Ascending aorta (tissue), 2 donors: ENCODE measurements at regions not wholly inside any gene's neighbourhood (a gene's known extent, or its start where the extent isn't known, plus 50 kb on each side); places are given as distances from the start of the nearest gene placed in this dataset.
A peak's percentile ranks its signal among the peaks of the same experiment; 100 is the strongest.
"Not testable (repeated sequence)": the region's sequence is repeated elsewhere in the genome, so short reads cannot be mapped to it uniquely, and the experiment has no call there.

Experiments
- DNase-seq, 2 donors: peaks; one replicate each; pipeline ENCODE4 v3.0.0-alpha.2; 2019; ENCODE audit warnings: low spot score in 2 of 2
- H3K27ac ChIP-seq, 2 donors: fragments of 200-600 bp; sonication (generic); one replicate each; pipeline ENCODE4 v1.5.1; 2016 to 2017; ENCODE audit warnings: mild to moderate bottlenecking in 1 of 2
- H3K27me3 ChIP-seq: fragments of 200-600 bp; sonication (generic); one replicate; pipeline ENCODE4 v1.5.1; 2017
- H3K36me3 ChIP-seq, 2 donors: fragments of 200-600 bp; sonication (generic); one replicate each; pipeline ENCODE4 v1.5.1; 2016
- H3K4me1 ChIP-seq, 2 donors: fragments of 200-600 bp; sonication (generic); one replicate each; pipeline ENCODE4 v1.5.1; 2016 to 2017; ENCODE audit warnings: mild to moderate bottlenecking in 1 of 2
- H3K4me3 ChIP-seq, 2 donors: fragments of 200-600 bp; sonication (generic); one replicate each; pipeline ENCODE4 v1.5.1; 2016 to 2017; ENCODE audit warnings: mild to moderate bottlenecking in 1 of 2
- H3K9me3 ChIP-seq, 2 donors: fragments of 200-600 bp; sonication (generic); one replicate each; pipeline ENCODE4 v1.5.1; 2016
- intact Hi-C: fragments of 100-400 bp; cut with DNase I; formaldehyde crosslinking; loops from one replicate; pipeline ENCODE4 v1.15.1; 2023
- TF ChIP-seq, protein P1 (sequence below), 3 experiments: fragments of 200-600 bp in 2 of 3; fragments of 450-650 bp in 1 of 3; sonication (generic) in 2 of 3; IDR thresholded peaks; one replicate each; pipeline ENCODE4 v1.5.1; 2016 to 2019; ENCODE audit warnings: antibody characterized with exemption in 3 of 3, mild to moderate bottlenecking in 1 of 3, moderate library complexity in 1 of 3

DNA sequence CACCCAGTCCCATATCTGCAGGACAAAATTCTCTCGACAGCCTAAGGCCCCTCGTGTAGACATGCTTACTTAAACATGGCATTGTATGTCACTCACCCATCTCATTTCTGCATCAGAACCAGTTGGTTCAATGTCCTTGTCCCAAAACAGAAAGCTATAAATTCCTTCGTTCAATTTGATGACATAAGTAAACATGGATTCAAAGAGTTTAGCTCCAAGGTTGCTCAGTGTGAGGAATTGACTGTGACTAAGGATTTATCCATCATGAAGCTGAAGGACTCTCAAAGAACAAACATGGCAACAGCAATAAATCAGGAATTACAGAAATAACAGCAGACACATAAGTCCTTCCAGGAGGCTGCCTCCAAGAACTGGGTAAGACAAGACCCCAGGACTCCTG is 237.2 kb downstream of the TOMM20 start:
- intact Hi-C loops = no loop called here
- DNase-seq = no peak
- H3K4me1 ChIP-seq = peaks cover 0 to 8% of the 10 kb centered on the region in 2 donors
- no peaks in the 10 kb centered on the region for H3K9me3 ChIP-seq
- no peaks in the 10 kb centered on the region for H3K36me3 ChIP-seq
- H3K27ac ChIP-seq = no peak overlapping the region
- no peaks in the 10 kb centered on the region for H3K27me3 ChIP-seq
- H3K4me3 ChIP-seq = no peak overlapping the region
- TF ChIP-seq, protein P1, sequence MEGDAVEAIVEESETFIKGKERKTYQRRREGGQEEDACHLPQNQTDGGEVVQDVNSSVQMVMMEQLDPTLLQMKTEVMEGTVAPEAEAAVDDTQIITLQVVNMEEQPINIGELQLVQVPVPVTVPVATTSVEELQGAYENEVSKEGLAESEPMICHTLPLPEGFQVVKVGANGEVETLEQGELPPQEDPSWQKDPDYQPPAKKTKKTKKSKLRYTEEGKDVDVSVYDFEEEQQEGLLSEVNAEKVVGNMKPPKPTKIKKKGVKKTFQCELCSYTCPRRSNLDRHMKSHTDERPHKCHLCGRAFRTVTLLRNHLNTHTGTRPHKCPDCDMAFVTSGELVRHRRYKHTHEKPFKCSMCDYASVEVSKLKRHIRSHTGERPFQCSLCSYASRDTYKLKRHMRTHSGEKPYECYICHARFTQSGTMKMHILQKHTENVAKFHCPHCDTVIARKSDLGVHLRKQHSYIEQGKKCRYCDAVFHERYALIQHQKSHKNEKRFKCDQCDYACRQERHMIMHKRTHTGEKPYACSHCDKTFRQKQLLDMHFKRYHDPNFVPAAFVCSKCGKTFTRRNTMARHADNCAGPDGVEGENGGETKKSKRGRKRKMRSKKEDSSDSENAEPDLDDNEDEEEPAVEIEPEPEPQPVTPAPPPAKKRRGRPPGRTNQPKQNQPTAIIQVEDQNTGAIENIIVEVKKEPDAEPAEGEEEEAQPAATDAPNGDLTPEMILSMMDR (IDR thresholded peaks at IDR 0.05) = no peak

DNA sequence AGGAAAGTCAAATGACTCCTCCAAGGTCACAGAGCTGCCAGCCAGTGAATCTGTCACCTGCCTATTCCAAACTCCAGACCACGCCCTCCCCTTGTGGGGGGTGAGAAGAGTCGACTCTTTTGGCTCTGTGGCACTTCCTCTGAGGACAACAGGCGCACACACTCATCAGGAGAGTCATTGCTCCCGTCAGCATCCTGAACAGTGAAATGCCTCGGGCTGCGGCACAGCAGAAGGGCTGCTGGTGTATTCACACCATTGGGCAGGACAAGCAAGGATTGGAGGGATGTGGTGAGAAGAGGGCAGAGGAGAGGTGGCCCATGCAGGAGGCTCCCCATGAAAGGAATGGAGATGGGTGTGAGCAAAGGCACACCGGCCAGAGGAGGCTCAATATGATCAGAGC is 239.0 kb downstream of the TOMM20 start:
- TF ChIP-seq, protein P1 (IDR thresholded peaks at IDR 0.05) = no peak
- H3K27ac ChIP-seq = no peak overlapping the region
- DNase-seq = no peak
- H3K4me3 ChIP-seq = no peak overlapping the region
- H3K4me1 ChIP-seq = peaks cover 4 to 18% of the 10 kb centered on the region in 2 donors
- H3K9me3 ChIP-seq = no peaks in the 10 kb centered on the region
- intact Hi-C loops = no loop called here
- H3K27me3 ChIP-seq = no peaks in the 10 kb centered on the region
- H3K36me3 ChIP-seq = no peaks in the 10 kb centered on the region

DNA sequence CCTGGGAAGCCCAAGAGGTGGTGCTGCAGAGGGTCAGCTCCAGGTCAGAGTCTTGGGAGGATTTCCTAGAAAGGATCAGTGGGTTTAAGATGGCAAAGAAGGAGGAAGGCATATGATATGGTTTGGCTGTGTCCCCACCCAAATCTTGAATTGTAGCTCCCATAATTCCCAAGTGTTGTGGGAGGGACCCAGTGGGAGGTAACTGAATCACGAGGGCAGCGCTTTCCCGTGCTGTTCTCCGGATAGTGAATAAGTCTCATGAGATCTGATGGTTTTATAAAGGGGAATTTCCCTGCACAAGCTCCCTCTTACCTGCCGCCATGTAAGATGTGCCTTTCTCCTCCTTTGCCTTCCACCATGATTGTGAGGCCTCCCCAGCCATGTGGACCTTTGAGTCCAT is 240.4 kb downstream of the TOMM20 start:
- H3K27ac ChIP-seq, DNase-seq, H3K9me3 ChIP-seq, H3K4me3 ChIP-seq, H3K27me3 ChIP-seq, intact Hi-C loops, H3K36me3 ChIP-seq: not testable (repeated sequence)
- peaks cover 4 to 18% of the 10 kb centered on the region in 2 donors for H3K4me1 ChIP-seq

DNA sequence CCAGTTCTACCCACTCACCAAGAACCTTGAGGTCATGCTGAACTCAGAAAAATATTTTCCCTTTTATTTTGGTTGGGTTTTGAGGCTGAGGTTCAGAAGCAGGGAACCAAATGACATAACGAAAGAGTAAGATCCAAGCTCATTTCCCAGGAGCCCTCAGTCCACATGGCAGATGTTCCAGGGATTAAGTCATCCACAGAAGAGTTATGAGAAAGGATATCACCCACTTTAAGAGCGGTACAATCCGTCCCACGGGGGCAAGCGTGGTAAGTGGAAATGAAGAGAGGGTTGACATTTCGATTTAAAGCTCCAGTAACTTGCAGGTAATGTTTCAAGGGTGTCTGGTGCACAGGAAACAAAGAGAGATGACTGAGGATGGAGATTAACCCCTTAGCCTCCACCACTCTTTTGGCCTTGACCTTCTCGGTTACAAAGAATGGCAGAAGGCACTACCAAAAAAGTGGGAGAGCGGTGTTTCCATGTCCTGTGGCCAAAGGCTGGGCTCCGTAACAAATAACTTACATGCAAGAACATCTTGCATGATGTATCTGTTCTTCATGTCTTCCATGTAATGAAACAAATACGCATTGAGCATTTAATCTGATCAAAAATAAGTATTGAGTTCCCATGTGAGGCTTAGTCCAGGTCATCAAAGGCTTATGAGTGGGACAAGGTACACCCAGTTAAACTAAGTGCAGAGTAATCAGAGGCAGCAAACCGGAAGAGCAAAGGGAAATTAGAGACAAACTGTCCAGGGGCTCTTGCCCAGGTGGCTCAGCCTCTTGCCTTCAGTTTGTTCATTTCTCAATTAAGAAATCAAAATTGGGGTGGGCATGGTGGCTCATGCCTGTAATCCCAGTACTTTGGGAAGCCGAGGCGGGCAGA is 241.4 kb downstream of the TOMM20 start:
- no peak for DNase-seq
- TF ChIP-seq, protein P1 (IDR thresholded peaks at IDR 0.05) = no peak

DNA sequence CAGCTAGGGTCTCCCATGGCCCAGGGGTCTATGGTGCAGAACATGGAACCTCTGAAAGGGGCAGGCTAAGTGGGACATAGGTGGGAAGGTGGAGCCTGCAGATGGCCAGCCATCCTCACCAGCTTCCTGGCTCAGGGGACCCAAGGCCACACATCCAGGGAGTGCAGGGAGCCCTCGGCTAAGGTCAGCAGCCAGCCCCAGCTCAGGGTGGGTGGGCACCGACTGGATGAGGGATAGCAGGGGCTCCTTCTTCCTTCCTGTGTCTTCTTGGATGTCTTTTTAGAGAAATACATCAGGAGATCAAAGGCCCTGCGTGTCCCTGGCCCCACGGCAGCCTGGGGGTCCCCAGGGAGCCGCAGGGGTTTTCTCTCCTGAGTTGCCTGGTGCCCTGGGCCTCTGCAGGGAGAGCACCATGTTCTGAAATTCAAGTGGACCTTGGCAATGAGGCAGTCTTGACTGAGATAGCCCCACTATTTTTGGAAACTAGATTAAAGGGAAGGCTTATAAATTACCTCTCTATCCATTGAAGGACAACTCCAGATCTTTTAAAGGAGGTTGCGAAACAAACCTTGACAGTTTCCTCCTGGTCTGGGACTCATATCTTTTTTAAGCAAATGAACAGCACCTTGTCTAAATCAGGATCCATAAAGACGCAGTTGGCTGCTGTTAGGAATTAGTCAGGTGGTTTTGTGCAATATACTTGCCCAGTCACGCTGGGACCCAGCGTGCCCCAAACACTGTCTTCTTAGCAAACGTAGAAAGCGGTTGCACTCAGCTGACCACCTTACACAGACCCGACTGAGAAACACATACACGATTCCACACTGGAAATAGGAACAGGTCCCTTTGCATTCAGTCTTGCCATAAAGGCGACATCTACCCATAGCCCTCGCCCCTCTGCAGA is 242.3 kb downstream of the TOMM20 start:
- Histone ChIP-seq H3K9me3 (no peaks in the 10 kb centered on the region), H3K27me3 (no peaks in the 10 kb centered on the region), H3K27ac (peak overlapping the region; percentile 69 to 75), H3K36me3 (no peaks in the 10 kb centered on the region), H3K4me3 (no peak overlapping the region), H3K4me1 (peaks cover 4 to 18% of the 10 kb centered on the region in 2 donors)
- intact Hi-C loops = loop anchor here (2.0 kb wide), 1 partner anchor 20 kb away; no protein-coding TSS in a partner anchor
- TF ChIP-seq, protein P1 (IDR thresholded peaks at IDR 0.05) = no peak
- no peak for DNase-seq

More for the DNA sequence above, 241.4 kb downstream of the TOMM20 start:
- Histone ChIP-seq H3K36me3 (no peaks in the 10 kb centered on the region), H3K4me1 (peaks cover 4 to 18% of the 10 kb centered on the region in 2 donors), H3K9me3 (no peaks in the 10 kb centered on the region), H3K4me3 (no peak overlapping the region), H3K27ac (peak overlapping the region; percentile 69 to 75), H3K27me3 (no peaks in the 10 kb centered on the region)
- intact Hi-C loops = loop anchor here (2.0 kb wide), 1 partner anchor 20 kb away; no protein-coding TSS in a partner anchor
